Cardiac fibroblast (primary cell): ENCODE measurements at regions not wholly inside any gene's neighbourhood (a gene's known extent, or its start where the extent isn't known, plus 50 kb on each side); places are given as distances from the start of the nearest gene placed in this dataset.

Experiments used
- DNase-seq, 2 donors: peaks; one replicate each; pipeline versions ENCODE4 v3.0.0 to v3.0.0-alpha.2; 2010; ENCODE audit warnings: low read depth in 2 of 2
- H3K4me3 ChIP-seq, 2 donors: replicated peaks in 1 of 2; 1 replicate in 1 of 2; 2 replicates in 1 of 2; pipeline ENCODE4 v1.5.1; 2011; ENCODE audit warnings: low read depth in 2 of 2, low read length in 2 of 2, mild to moderate bottlenecking in 2 of 2, moderate library complexity in 1 of 2
- CTCF ChIP-seq: IDR thresholded peaks from one replicate; pipeline ENCODE4 v1.5.1; 2011; ENCODE audit warnings: low read depth, mild to moderate bottlenecking, low read length, inconsistent platforms

DNA sequence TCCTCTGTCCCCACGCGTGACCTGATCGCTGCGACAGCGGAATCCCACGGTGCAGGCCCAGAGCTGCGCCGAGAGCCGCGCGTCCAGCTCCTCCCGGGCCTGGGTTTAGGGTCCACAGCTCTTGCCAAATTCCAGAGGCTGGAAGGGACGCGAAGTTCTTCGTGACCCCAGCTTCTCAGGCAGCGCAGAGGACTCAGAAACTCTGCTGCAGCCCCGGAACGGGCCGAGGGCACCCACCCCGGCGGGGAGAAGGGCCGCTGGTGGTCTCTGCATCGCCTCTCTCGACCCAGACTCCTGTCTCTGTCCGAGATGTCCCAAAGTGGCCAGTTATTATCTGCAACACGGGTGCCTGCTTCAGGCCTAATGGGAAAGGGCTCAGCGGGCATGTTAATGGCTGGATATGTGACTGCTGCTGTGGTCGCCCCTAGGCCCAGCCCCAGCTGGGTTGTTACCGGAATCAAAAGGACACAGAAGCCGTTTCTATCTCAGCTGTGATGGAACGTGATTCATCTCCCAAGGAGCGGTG, 236.4 kb downstream of the VRK1 start:
- no peak for TF ChIP-seq CTCF
- DNase-seq: no peak
- no peak overlapping the region for H3K4me3 ChIP-seq

- H3K4me3 ChIP-seq: no peak overlapping the region
- no peak for DNase-seq
- TF ChIP-seq CTCF: no peak
These were observed 239.1 kb downstream of the VRK1 start for GRCh38 chr14:97036086-97036852.

- H3K4me3 ChIP-seq: no peak overlapping the region
- TF ChIP-seq CTCF: no peak
- DNase-seq: no peak
These were observed 242.7 kb downstream of the VRK1 start for GRCh38 chr14:97039717-97040363.

- H3K4me3 ChIP-seq: no peak overlapping the region
- DNase-seq: no peak
- no peak for TF ChIP-seq CTCF
These were observed 249.8 kb downstream of the VRK1 start for GRCh38 chr14:97046967-97047366.

- no peak for TF ChIP-seq CTCF
- H3K4me3 ChIP-seq: no peak overlapping the region
- DNase-seq: no peak
These were observed 254.8 kb downstream of the VRK1 start for GRCh38 chr14:97052001-97052400.

- H3K4me3 ChIP-seq: no peak overlapping the region
- no peak for DNase-seq
- no peak for TF ChIP-seq CTCF
These were observed 256.8 kb downstream of the VRK1 start for GRCh38 chr14:97053941-97054340.
